HG02588 (cell line): ENCODE measurements at regions not wholly inside any gene's neighbourhood (a gene's known extent, or its start where the extent isn't known, plus 50 kb on each side); places are given as distances from the start of the nearest gene placed in this dataset.
"Not testable (repeated sequence)": the region's sequence is repeated elsewhere in the genome, so short reads cannot be mapped to it uniquely, and the experiment has no call there.

Source experiments
- ATAC-seq: cut with Tn5 transposase; IDR thresholded peaks from one replicate; pipeline ENCODE4 v1.9.1; 2021; ENCODE audit warnings: mild to moderate bottlenecking, moderate library complexity; ENCODE audit not compliant: unreplicated experiment

DNA sequence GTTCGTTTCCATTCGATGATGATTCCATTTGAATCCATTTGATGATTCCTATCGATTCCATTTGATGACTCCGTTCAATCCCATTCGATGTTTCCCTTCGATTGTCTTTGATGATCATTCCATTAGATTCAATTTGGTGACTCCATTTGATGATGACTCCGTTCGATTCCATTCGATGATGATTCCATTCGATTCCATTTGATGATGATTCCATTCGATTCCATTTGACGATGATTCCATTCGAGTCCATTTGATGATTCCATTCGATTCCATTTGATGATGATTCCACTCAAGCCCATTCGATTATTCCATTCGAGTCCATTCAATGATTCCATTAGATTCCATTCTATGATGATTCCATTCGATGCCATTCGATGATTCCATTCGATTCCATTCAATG is 2730.6 kb downstream of the RPIA start:
- not testable (repeated sequence) for ATAC-seq

DNA sequence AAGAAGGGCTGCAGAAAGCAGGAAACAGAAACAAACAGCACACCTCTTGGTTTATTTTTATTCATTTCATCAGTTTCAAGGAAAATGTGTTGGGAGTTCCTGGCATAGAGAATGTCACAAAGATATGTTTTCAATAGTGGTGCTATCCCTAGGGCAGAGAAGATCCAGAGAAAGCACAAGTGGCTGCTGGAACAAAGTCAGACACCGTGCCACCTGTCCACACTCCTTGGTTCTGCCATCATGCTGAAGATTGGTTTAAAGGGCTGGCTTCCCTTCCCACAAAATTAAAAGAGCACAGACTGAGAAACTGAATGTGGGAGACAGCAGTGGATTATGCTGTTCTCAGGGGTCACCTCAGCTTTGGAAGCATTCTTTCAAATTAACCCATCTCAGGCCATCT is 2735.7 kb downstream of the RPIA start:
- ATAC-seq: not testable (repeated sequence)

- not testable (repeated sequence) for ATAC-seq
These were observed 2750.4 kb downstream of the RPIA start for GRCh38 chr2:91441932-91442245.

DNA sequence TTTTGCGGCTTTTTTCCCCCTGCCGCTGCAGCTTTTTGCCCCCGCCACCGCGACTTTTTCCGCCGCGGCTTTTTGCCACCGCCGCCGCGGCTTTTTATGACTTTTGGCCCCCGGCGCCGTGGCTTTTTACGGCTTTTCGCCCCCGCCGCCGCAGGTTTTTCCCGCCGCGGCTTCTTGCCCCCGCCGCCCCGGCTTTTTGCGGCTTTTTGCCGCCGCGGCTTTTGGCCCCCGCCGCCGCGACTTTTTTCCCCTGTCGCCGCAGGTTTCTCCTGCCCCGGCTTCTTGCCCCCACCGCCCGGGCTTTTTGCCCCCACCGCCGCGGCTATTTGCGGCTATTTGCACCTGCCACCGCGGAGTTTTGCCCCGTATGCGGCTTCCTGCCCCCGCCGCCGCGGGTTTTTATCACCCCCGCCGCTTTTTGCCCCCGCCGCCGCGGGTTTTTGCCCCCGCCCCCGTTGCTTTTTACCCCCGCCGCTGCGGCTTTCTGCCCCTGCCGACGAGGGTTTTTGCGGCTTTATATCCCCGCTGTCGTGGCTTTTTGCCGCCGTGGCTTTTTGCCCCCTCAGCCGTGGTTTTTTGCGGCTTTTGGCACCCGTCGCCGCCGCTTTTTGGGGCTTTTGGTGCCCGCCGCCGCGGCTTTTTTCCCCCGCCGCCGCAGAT is 2750.9 kb downstream of the RPIA start:
- ATAC-seq: no peak

- ATAC-seq: not testable (repeated sequence)
These were observed 2751.6 kb downstream of the RPIA start for GRCh38 chr2:91442906-91443729.

DNA sequence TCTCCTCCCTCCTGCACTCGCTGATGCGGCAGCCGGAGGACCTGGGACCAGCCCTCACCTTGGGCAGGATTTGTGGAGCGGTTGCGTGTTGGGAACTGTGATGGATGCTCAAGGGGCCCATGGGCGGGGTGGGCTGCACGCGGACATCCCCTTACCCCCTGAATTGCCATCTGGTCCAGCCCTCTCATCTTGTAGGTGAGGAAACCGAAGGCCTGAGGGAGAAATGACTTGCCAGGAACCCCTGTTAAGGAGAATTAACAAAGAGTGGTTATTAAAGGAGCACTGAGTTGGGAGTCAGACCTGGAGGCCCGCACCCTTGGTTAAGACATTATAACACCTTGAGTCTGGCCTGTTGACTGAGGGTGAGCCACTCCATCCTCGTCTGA is 2752.2 kb downstream of the RPIA start:
- not testable (repeated sequence) for ATAC-seq

GRCh38 chr2:91445705-91446104 is 2754.2 kb downstream of the RPIA start:
- ATAC-seq: not testable (repeated sequence)

GRCh38 chr2:91446489-91446888 is 2755.0 kb downstream of the RPIA start:
- ATAC-seq: not testable (repeated sequence)

DNA sequence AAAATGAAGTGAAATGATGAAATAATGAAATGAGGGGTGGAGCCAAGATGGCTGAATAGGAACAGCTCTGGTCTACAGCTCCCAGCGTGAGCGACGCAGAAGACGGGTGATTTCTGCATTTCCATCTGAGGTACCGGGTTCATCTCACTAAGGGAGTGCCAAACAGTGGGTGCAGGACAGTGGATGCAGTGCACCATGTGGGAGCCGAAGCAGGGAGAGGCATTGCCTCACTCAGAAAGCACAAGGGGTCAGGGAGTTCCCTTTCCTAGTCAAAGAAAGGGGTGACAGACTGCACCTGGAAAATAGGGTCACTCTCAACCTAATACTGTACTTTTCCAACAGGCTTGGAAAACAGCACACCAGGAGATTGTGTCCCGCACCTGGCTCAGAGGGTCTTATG is 2755.4 kb downstream of the RPIA start:
- ATAC-seq: not testable (repeated sequence)

GRCh38 chr2:91447508-91447907 is 2756.0 kb downstream of the RPIA start:
- not testable (repeated sequence) for ATAC-seq

GRCh38 chr2:91462292-91462691 is 2770.8 kb downstream of the RPIA start:
- not testable (repeated sequence) for ATAC-seq

GRCh38 chr2:91463007-91463406 is 2771.5 kb downstream of the RPIA start:
- not testable (repeated sequence) for ATAC-seq

DNA sequence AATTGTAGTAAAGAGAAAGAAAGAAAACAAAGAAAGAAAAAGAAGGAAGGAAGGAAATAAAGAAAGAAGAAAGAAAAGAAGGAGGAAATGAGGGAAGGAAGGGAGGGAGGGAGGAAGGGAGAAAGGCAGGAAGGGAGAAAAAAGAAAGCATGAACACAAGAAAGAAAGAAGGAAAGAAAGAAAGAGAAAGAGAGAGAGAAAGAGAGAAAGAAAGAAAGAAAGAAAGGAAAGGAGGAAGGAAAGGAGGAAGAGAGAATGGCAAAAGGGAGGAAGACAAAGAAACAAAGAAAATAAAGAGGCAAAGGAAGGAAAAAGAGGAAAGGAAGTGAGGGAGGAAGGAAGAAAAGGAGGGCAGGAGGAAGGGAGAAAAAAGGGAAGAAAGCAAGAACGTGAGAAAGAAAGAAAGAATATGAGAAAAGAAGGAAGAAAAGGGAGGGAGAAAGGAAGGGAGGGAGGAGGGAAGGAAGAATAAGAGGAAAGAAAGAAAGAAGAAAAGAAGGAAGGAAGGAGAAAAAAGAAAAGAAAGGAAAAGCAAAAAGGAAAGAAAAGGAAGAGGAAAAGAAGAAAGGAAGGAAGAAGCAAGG is 2775.4 kb downstream of the RPIA start:
- not testable (repeated sequence) for ATAC-seq

GRCh38 chr2:91476244-91476935 is 2784.9 kb downstream of the RPIA start:
- not testable (repeated sequence) for ATAC-seq

- not testable (repeated sequence) for ATAC-seq
These were observed 2785.4 kb downstream of the RPIA start for GRCh38 chr2:91476936-91477246.

DNA sequence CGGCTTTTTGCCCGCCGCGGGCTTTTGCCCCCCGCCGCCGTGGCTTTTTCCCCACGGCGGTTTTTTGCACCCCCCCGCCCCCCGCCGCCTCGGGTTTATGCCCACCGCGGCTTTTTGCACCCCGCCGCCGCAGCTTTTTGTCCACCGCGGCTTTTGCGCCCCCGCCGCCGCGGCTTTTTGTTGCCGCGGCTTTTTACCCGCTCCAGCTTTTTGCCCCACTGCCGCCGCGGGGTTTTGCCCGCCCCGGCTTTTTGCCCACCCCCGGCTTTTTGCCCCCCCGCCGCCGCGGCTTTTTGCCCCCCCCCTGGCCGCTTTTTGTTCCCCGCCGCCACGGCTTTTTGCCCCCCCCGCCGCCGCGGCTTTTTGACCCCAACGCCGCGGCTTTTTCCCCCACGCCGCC is 2785.8 kb downstream of the RPIA start:
- ATAC-seq: not testable (repeated sequence)

- ATAC-seq: no peak
These were observed 2786.5 kb downstream of the RPIA start for GRCh38 chr2:91477731-91478672.

DNA sequence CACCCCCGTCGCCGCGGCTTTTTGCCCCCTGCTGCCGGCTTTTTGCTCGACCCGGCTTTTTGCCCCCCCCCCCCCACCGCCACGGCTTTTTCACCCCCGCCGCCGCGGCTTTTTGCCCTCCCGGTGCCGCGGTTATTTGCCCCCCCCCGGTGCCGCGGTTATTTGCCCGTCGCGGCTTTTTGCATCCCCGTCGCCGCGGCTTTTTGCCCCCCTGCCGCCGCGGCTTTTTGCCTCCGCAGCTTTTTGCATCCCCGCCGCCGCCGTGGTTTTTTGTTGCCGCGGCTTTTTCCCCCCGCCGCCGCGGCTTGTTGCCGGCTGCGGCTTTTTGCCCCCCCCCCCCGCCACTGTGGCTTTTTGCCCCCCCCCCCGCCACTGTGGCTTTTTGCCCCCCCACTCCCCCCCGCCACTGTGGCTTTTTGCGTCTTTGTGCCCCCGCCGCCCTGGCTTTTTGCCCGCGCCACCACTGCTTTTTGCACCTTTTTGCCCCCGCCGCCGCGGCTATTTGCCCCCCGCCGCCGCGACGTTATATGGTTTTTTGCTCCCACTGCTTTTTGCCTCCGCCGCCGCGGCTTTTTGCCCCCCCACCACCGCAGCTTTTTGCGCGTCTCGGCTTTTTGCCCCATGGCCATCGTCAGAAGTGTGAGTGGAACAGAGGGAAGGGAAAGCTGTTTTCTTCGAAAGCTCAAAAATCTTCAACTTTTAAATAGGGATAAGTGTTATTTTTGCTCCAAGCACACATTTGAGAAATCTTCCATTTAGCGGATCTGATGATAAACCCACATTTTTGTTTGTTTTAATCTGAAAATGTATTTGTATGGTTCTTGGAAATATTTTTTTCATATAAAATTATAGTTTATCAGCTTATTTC is 2787.6 kb downstream of the RPIA start:
- not testable (repeated sequence) for ATAC-seq

GRCh38 chr2:91485226-91485625 is 2793.8 kb downstream of the RPIA start:
- not testable (repeated sequence) for ATAC-seq
